Stimulated activated memory B cell treated with anti-CD40 and anti-IgM and Interleukin-4, amounts not matched to agents 10 μg/mL and 1 μg/mL and 100 μg/mL, for 72 hours (primary cell): ENCODE measurements at regions not wholly inside any gene's neighbourhood (a gene's known extent, or its start where the extent isn't known, plus 50 kb on each side); places are given as distances from the start of the nearest gene placed in this dataset.
A peak's percentile ranks its signal among the peaks of the same experiment; 100 is the strongest.

Experiments used
- ATAC-seq: fragments of 150-1000 bp; cut with Tn5 transposase; 2 replicates; pipeline ENCODE4 v1.10.0; 2021
- H3K27ac Mint-ChIP-seq: one replicate; pipeline ENCODE4 v1.8.0; 2022; ENCODE audit warnings: mild to moderate bottlenecking, mixed read lengths
- H3K27me3 Mint-ChIP-seq: one replicate; pipeline ENCODE4 v1.8.0; 2022; ENCODE audit warnings: mixed read lengths
- H3K36me3 Mint-ChIP-seq: one replicate; pipeline ENCODE4 v1.8.0; 2022; ENCODE audit warnings: mixed read lengths
- H3K4me1 Mint-ChIP-seq: one replicate; pipeline ENCODE4 v1.8.0; 2022; ENCODE audit warnings: mixed read lengths
- H3K4me3 Mint-ChIP-seq: one replicate; pipeline ENCODE4 v1.8.0; 2022; ENCODE audit warnings: mild to moderate bottlenecking, moderate library complexity, mixed read lengths
- H3K9me3 Mint-ChIP-seq: one replicate; pipeline ENCODE4 v1.8.0; 2022; ENCODE audit warnings: mixed read lengths

DNA sequence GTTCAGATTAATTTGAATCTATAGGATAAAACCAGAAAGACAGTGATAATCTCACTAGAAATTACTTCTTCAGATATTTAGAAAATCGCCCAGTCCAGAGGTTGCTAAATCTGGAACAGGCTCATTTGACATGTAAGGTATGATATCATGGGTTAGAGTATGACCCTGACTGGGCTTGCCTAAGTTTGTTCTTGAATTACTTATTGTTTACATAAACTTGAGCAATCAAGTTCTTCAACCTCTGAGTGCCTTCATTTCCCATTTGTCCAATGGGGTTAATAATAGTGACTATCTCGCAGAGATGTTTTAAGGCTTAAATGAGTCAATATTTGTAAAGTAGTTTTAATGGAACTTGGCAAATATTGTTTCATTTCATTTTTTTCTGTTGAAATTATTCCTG lies 1947.6 kb upstream of the IGFBP7 start:
- no peak for ATAC-seq
- no peaks in the 10 kb centered on the region for H3K4me1 Mint-ChIP-seq
- no peaks in the 10 kb centered on the region for H3K36me3 Mint-ChIP-seq
- no peak overlapping the region for H3K4me3 Mint-ChIP-seq
- H3K9me3 Mint-ChIP-seq: peaks cover 1% of the 10 kb centered on the region
- H3K27me3 Mint-ChIP-seq: no peaks in the 10 kb centered on the region
- H3K27ac Mint-ChIP-seq: no peak overlapping the region

DNA sequence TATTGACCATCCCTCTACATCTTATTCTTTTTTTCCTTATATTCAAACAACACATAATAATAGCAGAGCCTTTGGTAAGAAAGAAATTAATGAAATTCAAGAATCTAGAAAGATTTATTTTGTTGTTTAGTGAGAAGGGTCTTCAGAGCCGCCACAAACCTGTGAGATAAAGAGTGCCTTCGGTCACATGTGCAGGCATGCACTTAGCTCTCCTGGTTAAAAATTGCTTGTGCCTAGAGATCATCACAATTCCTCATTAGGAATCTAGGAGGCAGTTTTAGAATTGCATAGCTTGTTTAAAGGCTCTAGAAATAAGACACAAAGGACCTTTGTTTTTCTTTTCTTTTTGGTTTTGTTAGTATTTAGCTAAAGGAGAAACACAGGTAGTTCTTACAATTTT lies 1948.4 kb upstream of the IGFBP7 start:
- peaks cover 3% of the 10 kb centered on the region for H3K9me3 Mint-ChIP-seq
- H3K27me3 Mint-ChIP-seq: no peaks in the 10 kb centered on the region
- H3K36me3 Mint-ChIP-seq: no peaks in the 10 kb centered on the region
- ATAC-seq: no peak
- no peak overlapping the region for H3K27ac Mint-ChIP-seq
- H3K4me3 Mint-ChIP-seq: no peak overlapping the region
- H3K4me1 Mint-ChIP-seq: no peaks in the 10 kb centered on the region

DNA sequence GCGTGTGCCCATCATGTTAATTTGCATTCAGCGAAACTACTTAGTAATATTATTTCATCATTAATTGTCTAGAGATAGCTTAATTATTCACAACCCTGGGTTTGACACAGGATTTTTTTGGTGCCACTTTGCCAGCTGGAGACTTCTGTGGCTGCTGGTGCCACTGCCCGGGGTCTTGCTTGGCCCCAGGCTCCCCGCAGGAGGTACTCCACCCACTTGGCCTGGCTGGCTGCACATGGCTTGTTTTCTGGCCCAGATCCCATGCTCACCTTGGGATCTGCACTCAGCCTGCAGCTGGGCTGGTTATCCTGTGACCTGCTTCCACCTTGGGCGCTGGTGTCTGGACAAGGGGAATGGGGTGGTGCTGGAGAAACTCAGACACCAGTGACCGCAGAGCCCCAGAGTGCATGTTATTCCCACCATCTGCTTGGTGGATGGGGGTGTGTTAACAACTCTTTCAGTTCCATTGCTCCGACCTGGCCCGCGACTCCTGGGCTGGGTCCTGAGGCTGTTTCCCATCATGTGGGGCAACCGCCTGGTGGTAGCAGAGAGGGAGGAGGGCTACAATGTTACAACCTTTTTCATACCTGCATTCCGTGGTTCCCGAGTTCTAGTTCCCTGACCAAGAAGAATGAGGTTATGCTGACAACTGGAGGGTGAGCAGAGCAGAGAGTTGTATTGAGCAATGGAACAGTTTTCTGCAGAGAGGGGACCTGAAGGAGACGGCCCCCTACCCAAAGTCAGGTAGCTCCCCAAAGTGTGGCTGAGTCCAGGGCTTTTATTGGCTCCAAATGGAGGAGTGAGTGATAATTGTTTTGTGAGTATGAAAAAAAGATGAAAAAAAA lies 1950.0 kb upstream of the IGFBP7 start:
- Mint-ChIP-seq H3K36me3 (no peaks in the 10 kb centered on the region), H3K4me1 (no peaks in the 10 kb centered on the region), H3K4me3 (no peak overlapping the region), H3K27me3 (no peaks in the 10 kb centered on the region), H3K9me3 (peaks cover 3% of the 10 kb centered on the region), H3K27ac (no peak overlapping the region)
- no peak for ATAC-seq

DNA sequence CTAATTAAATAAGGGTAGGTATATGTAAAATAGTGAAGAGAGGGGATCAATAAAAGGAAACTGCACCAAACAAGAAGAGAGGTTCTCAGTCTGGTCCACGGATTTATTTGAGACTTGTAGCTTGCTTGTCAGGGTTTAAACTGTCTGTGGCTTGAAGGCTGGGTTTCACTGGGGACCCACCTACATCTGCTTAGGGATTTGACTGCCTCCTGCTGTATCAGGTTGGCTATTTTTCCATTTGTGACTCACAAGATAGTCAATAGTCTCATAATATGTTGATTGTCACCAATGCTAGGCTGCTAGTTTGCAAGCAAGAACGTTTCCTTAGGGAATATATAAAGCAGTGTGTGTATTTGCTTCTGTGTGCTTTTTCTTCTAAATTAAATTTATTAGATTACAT lies 1950.7 kb upstream of the IGFBP7 start:
- Mint-ChIP-seq H3K4me3 (no peak overlapping the region), H3K9me3 (peaks cover 3% of the 10 kb centered on the region), H3K27ac (no peak overlapping the region), H3K36me3 (no peaks in the 10 kb centered on the region), H3K27me3 (no peaks in the 10 kb centered on the region), H3K4me1 (no peaks in the 10 kb centered on the region)
- no peak for ATAC-seq

DNA sequence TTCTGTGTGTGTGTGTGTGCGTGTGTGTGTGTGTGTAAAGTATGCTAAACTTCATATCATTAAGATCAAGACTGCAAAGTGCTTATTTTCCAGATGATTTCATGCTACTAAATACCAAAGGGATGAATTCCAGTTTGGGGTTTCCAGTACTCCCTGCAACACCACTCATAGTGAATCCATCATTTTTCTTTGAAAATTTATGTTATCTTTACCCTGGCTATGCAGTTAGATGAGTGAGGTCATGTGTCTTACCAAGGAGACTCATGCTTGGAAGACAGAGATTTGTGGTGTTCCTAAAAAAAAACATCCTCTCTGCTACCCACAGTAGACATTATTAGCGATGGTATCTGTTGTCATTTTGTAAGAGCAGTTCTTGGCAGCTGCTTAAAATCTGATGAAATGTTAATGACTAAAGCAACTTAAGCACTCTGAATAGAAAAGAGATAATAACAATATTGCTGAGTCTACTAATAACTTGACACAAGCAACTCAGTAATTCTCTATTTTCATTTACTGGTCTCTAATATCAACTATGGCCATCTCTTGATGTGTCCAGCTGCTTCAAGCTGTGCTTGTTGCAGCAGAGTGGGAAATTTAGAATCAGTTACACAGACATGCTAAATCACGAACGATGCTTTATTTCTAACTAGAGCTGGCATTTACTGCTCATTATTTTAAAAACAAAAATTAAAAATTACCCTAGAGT lies 1953.0 kb upstream of the IGFBP7 start:
- no peak for ATAC-seq
- no peaks in the 10 kb centered on the region for H3K4me1 Mint-ChIP-seq

DNA sequence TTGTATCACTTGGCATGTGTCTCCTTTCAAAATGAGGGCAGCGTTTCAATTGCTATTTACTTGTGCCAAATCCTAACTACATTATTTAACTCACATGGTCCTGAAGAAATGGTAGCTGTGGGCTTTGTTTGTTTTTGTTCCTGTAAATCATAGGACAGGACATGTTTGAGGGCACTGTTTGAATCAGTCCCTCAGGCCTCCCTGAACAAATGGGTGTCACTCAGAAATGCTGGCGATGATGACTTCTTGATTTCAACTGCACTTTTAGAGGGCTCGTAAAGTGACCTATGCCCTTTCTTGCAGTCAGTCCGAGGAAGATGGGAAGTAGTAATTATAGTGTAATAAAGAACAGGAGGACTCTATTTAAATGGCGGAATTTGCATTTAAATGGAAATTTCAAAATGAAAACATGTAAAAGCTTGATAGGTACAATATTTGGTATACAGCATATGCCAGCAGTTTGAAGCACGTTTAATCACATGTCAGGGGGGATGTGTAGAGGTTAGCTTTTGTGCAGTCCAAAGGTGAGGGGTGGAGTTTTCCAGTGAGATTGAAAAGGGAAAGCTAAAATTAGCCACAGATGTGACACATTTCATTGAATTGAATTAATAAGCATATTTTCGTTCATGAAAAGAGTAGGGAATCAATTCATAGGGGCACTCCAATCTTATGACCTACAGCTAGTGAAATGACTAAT lies 1958.7 kb upstream of the IGFBP7 start:
- Mint-ChIP-seq H3K36me3 (no peaks in the 10 kb centered on the region), H3K4me1 (no peaks in the 10 kb centered on the region), H3K27ac (no peak overlapping the region), H3K9me3 (peaks cover 3% of the 10 kb centered on the region), H3K27me3 (no peaks in the 10 kb centered on the region), H3K4me3 (no peak overlapping the region)
- ATAC-seq: no peak

More for the DNA sequence above, 1953.0 kb upstream of the IGFBP7 start:
- no peak overlapping the region for H3K4me3 Mint-ChIP-seq
- H3K9me3 Mint-ChIP-seq: peaks cover 6% of the 10 kb centered on the region
- H3K27me3 Mint-ChIP-seq: no peaks in the 10 kb centered on the region
- H3K36me3 Mint-ChIP-seq: no peaks in the 10 kb centered on the region
- no peak overlapping the region for H3K27ac Mint-ChIP-seq

DNA sequence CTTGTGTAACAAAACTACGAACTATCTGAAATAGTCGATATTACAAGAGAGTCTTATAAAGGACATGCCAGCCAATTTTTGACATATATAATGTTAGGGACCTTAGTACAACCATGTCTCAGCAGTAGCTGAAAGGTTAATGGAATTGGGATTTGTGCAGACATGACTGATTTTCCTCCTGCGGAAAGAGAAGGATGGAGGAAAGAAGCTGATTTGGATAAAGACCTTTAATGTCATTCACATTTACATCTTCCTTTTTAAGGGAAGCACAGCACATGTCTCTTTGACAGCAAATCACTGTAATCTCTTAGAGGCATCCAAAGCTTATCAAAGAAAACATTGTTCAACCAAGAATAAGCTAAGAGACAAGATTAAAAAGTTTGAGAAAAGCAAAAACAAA lies 1976.2 kb upstream of the IGFBP7 start:
- no peaks in the 10 kb centered on the region for H3K27me3 Mint-ChIP-seq
- no peak for ATAC-seq
- H3K36me3 Mint-ChIP-seq: no peaks in the 10 kb centered on the region
- no peaks in the 10 kb centered on the region for H3K4me1 Mint-ChIP-seq
- H3K9me3 Mint-ChIP-seq: peaks cover 4% of the 10 kb centered on the region
- no peak overlapping the region for H3K27ac Mint-ChIP-seq
- no peak overlapping the region for H3K4me3 Mint-ChIP-seq

DNA sequence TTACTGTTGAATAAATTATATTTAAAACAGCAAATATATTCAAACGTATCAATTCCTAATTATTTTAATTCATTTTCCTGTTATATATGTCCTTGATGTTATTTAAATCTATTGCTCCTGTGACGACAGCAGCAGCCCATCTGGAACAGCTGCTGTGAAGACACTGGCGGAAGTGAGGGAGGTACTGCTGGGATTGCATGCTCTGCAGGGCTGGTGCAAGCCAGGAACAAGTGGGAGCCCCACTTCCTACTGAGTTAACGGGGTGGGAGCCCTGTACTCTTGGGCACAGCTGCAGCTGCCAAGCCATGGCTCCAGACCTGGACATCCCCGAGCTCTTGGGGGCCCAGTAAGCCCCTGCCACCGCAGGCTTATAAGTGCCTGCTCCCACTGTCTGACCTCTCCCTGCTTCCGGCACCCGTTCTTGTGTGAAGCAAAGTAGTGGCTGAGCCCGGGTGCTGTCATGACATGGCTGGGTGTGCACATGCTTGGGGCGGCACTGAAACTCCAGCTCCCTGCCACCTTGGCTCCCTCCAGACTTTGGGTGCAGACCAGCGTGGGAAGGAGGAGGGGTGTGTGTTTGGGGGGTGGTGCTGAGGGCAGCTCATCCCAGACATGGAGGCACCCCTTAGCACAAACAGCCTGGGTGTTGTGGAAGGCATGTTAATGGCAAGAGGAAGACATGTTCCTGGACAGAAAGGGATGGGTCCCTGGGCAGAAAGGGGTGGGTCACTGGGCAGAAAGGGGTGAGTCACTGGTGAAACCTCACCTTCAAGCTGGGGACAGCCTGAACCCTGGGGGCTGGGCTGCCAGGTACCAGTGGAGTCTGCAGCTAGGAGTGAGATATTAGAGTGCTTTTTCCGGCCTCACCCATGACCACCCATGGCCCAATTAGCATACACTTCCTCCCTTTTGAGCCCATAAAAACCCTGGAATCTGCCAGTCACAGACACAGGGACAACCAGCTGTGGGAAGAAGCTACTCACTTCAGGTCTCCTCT lies 1981.3 kb upstream of the IGFBP7 start:
- H3K4me3 Mint-ChIP-seq: no peak overlapping the region
- no peaks in the 10 kb centered on the region for H3K27me3 Mint-ChIP-seq
- no peaks in the 10 kb centered on the region for H3K36me3 Mint-ChIP-seq
- no peaks in the 10 kb centered on the region for H3K4me1 Mint-ChIP-seq
- peak; percentile 39 for ATAC-seq
- H3K9me3 Mint-ChIP-seq: peaks cover 4% of the 10 kb centered on the region
- no peak overlapping the region for H3K27ac Mint-ChIP-seq

DNA sequence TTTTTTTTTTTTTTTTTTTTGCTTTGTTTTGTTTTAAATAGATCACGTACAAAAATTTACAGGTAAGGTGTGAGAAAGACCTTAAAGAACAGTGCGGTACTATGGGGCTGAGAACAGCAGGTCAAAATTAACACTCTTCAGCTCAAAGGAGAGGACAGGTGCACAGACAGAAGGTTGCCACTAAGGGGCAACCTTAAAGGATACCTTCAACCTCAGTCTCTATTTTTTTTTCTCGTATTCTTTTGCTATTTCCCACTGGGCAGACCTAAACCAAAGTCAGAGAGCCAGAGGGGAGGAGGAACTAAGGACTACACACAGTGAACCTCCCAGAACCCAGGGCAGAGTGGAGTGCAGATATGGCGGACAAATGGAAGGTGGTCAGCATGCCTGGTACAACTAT lies 1984.3 kb upstream of the IGFBP7 start:
- peaks cover 3% of the 10 kb centered on the region for H3K9me3 Mint-ChIP-seq
- H3K27me3 Mint-ChIP-seq: no peaks in the 10 kb centered on the region
- no peak for ATAC-seq
- no peak overlapping the region for H3K4me3 Mint-ChIP-seq
- no peaks in the 10 kb centered on the region for H3K4me1 Mint-ChIP-seq
- no peak overlapping the region for H3K27ac Mint-ChIP-seq
- H3K36me3 Mint-ChIP-seq: no peaks in the 10 kb centered on the region

DNA sequence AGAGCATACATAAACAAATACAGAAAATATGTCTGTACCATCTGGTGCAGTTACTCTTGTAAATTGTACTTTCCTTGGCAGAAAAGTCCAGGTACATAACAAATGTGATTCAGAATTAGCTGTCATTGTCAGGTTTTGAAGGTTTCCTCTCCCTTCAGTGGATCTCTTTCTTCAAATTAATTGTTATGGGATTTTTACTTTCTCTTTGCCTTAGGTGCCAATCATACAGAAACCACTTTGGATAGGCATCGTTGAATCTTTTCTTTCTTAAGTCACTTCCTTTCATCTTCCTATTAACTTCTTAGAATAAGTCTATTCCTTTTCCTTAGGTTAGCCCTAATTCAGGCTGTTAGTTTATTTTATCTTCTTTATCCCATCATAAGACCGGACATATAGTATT lies 1992.1 kb upstream of the IGFBP7 start:
- Mint-ChIP-seq H3K36me3 (no peaks in the 10 kb centered on the region), H3K9me3 (peaks cover 6% of the 10 kb centered on the region), H3K4me1 (no peaks in the 10 kb centered on the region), H3K27ac (no peak overlapping the region), H3K4me3 (no peak overlapping the region), H3K27me3 (no peaks in the 10 kb centered on the region)
- ATAC-seq: no peak

DNA sequence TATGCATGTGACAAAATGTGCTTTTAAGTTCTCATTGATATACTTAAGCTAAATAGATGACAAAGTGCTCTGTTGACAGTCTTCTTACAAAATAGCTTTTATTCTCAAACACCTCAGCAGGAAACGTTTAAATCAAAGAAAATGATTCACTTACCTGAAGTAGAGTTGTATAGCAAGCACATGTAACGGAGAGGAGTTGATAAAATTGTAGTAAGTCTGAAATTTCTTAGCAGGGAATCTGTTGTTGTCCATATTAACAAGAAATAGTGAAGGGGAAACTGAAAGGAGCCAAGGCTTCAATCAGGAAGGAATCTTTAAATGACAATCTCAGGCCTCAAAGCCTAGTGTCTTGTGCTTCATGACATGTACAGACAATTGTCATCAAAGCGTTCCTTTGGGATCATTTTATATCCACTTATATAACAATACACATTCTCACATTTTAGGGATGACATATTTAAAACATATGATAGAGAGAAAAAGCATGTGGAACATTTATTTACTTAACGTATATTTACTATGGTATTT lies 2010.2 kb upstream of the IGFBP7 start:
- ATAC-seq: no peak
- Mint-ChIP-seq H3K36me3 (no peaks in the 10 kb centered on the region), H3K4me1 (no peaks in the 10 kb centered on the region), H3K27ac (no peak overlapping the region), H3K4me3 (no peak overlapping the region), H3K27me3 (no peaks in the 10 kb centered on the region), H3K9me3 (no peaks in the 10 kb centered on the region)

DNA sequence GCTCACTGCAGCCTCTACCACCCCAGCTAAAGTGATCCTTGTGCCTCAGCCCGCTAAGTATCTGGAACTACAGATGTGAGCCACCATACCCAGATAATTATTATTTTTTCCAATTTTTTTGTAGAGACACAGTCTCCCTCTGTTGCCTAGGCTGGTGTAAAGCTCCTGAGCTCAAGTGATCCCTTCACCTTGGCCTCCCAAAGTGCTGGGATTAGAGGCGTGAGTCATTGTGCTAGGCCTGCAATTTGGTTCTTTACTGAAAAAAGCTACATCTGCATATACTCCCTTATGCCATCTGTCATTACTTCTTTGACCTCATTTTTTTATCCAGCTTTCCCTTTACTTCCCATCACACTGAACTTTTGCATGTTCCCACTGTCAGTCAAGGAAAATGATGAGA lies 2012.4 kb upstream of the IGFBP7 start:
- no peaks in the 10 kb centered on the region for H3K27me3 Mint-ChIP-seq
- no peak for ATAC-seq
- H3K9me3 Mint-ChIP-seq: peaks cover 4% of the 10 kb centered on the region
- H3K4me3 Mint-ChIP-seq: no peak overlapping the region
- no peak overlapping the region for H3K27ac Mint-ChIP-seq
- no peaks in the 10 kb centered on the region for H3K36me3 Mint-ChIP-seq
- no peaks in the 10 kb centered on the region for H3K4me1 Mint-ChIP-seq

DNA sequence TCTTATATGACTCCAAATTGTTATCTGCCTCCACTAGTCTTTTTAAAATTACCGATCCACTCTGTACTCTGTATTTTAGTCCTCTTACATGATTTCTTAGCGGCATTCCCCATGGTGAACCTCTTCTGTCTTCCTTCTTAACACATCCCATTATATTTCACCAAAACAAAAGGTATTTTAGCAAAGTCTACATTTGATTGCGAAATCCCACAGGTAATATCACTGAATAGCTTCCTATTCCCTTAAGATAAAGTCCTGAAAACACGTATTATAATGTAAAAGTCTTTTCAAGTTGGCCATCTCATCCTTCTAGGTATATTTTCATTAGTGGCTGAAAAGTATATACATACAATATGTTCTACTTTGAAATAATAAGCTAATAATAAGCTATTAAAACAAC lies 2016.0 kb upstream of the IGFBP7 start:
- Mint-ChIP-seq H3K4me3 (no peak overlapping the region), H3K4me1 (no peaks in the 10 kb centered on the region), H3K9me3 (peaks cover 6% of the 10 kb centered on the region), H3K27ac (no peak overlapping the region), H3K36me3 (no peaks in the 10 kb centered on the region), H3K27me3 (no peaks in the 10 kb centered on the region)
- no peak for ATAC-seq

DNA sequence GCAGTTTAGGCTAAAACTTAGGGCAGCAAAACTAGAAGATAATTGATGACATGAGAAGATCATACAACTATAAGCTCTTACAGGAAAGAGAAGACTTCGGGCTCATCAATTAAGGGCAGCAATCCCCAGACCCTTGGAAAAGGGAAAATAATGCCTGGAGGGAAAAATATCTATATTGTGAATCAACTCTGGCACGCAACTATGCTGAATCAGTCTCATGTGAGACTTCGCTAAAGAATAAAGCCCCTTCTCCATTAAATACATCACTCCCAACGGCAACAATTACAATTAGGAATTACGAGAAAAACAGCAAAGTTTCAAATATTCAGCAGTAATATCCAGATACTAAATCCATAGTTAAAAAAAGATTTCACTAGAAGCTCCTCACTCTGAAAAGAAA lies 2016.8 kb upstream of the IGFBP7 start:
- no peak for ATAC-seq

More for the DNA sequence above, 2016.8 kb upstream of the IGFBP7 start:
- Mint-ChIP-seq H3K27ac (no peak overlapping the region), H3K4me3 (no peak overlapping the region), H3K4me1 (no peaks in the 10 kb centered on the region), H3K9me3 (peaks cover 6% of the 10 kb centered on the region), H3K27me3 (no peaks in the 10 kb centered on the region), H3K36me3 (no peaks in the 10 kb centered on the region)
